SKM-1 treated with dmso at 0.1 percent for 144 hours (cell line): ENCODE measurements at regions not wholly inside any gene's neighbourhood (a gene's known extent, or its start where the extent isn't known, plus 50 kb on each side); places are given as distances from the start of the nearest gene placed in this dataset.

Experiments used
- DNase-seq: peaks from one replicate; lab custom pipeline; 2025; ENCODE audit not compliant: unreplicated experiment; lab: John Stamatoyannopoulos, UW

- no peak for DNase-seq
These were observed 172.1 kb upstream of the GLI2 start for GRCh38 chr2:120563616-120564015.

GRCh38 chr2:120564213-120565094, 171.2 kb upstream of the GLI2 start:
- no peak for DNase-seq

GRCh38 chr2:120565095-120565460, 170.6 kb upstream of the GLI2 start:
- no peak for DNase-seq

- DNase-seq: no peak
These were observed 169.7 kb upstream of the GLI2 start for GRCh38 chr2:120565929-120566328.

- no peak for DNase-seq
These were observed 169.2 kb upstream of the GLI2 start for GRCh38 chr2:120566331-120567035.

GRCh38 chr2:120567128-120567527, 168.5 kb upstream of the GLI2 start:
- no peak for DNase-seq

GRCh38 chr2:120568089-120568974, 167.3 kb upstream of the GLI2 start:
- no peak for DNase-seq

- DNase-seq: no peak
These were observed 166.7 kb upstream of the GLI2 start for GRCh38 chr2:120568975-120569268.

GRCh38 chr2:120570001-120570400, 165.7 kb upstream of the GLI2 start:
- DNase-seq: no peak

- DNase-seq: no peak
These were observed 165.1 kb upstream of the GLI2 start for GRCh38 chr2:120570546-120570945.

- no peak for DNase-seq
These were observed 164.5 kb upstream of the GLI2 start for GRCh38 chr2:120571015-120571728.

GRCh38 chr2:120572226-120572625, 163.4 kb upstream of the GLI2 start:
- DNase-seq: no peak

- no peak for DNase-seq
These were observed 161.0 kb upstream of the GLI2 start for GRCh38 chr2:120574620-120575019.

- DNase-seq: no peak
These were observed 159.7 kb upstream of the GLI2 start for GRCh38 chr2:120575966-120576365.

- DNase-seq: no peak
These were observed 158.9 kb upstream of the GLI2 start for GRCh38 chr2:120576509-120577474.

GRCh38 chr2:120577721-120578295, 157.9 kb upstream of the GLI2 start:
- no peak for DNase-seq

GRCh38 chr2:120578576-120579352, 156.9 kb upstream of the GLI2 start:
- no peak for DNase-seq

- DNase-seq: no peak
These were observed 155.6 kb upstream of the GLI2 start for GRCh38 chr2:120579916-120580685.
